Activated naive CD4-positive, alpha-beta T cell treated with anti-CD3 and anti-CD28 coated beads, Interleukin-2, amount 50 U/mL, for 24 hours (primary cell): ENCODE measurements at regions not wholly inside any gene's neighbourhood (a gene's known extent, or its start where the extent isn't known, plus 50 kb on each side); places are given as distances from the start of the nearest gene placed in this dataset.

Experiments
- H3K27ac Mint-ChIP-seq: one replicate; pipeline ENCODE4 v1.8.0; 2021; ENCODE audit warnings: mild to moderate bottlenecking, mixed read lengths
- H3K27me3 Mint-ChIP-seq: one replicate; pipeline ENCODE4 v1.8.0; 2021; ENCODE audit warnings: mixed read lengths
- H3K36me3 Mint-ChIP-seq: one replicate; pipeline ENCODE4 v1.8.0; 2021; ENCODE audit warnings: mixed read lengths
- H3K4me1 Mint-ChIP-seq: one replicate; pipeline ENCODE4 v1.8.0; 2021; ENCODE audit warnings: mixed read lengths
- H3K4me3 Mint-ChIP-seq: one replicate; pipeline ENCODE4 v1.8.0; 2021; ENCODE audit warnings: mild to moderate bottlenecking, mixed read lengths
- H3K9me3 Mint-ChIP-seq: one replicate; pipeline ENCODE4 v1.8.0; 2021; ENCODE audit warnings: mixed read lengths

GRCh38 chr7:80403686-80404241, 108.1 kb downstream of the GNAT3 start:
- H3K4me3 Mint-ChIP-seq = no peak overlapping the region
- peaks cover 4% of the 10 kb centered on the region for H3K9me3 Mint-ChIP-seq
- no peaks in the 10 kb centered on the region for H3K27me3 Mint-ChIP-seq
- H3K4me1 Mint-ChIP-seq = no peaks in the 10 kb centered on the region
- no peaks in the 10 kb centered on the region for H3K36me3 Mint-ChIP-seq
- H3K27ac Mint-ChIP-seq = no peak overlapping the region

GRCh38 chr7:80401708-80402107, 110.2 kb downstream of the GNAT3 start:
- Mint-ChIP-seq H3K4me3 (no peak overlapping the region), H3K27me3 (no peaks in the 10 kb centered on the region), H3K9me3 (peaks cover 4% of the 10 kb centered on the region), H3K27ac (no peak overlapping the region), H3K36me3 (no peaks in the 10 kb centered on the region), H3K4me1 (no peaks in the 10 kb centered on the region)

- no peak overlapping the region for H3K4me3 Mint-ChIP-seq
- no peaks in the 10 kb centered on the region for H3K36me3 Mint-ChIP-seq
- no peaks in the 10 kb centered on the region for H3K4me1 Mint-ChIP-seq
- no peaks in the 10 kb centered on the region for H3K9me3 Mint-ChIP-seq
- H3K27ac Mint-ChIP-seq = no peak overlapping the region
- peaks cover 1% of the 10 kb centered on the region for H3K27me3 Mint-ChIP-seq
These were observed 118.1 kb downstream of the GNAT3 start for GRCh38 chr7:80393786-80394185.

- H3K27ac Mint-ChIP-seq = no peak overlapping the region
- H3K36me3 Mint-ChIP-seq = no peaks in the 10 kb centered on the region
- peaks cover 1% of the 10 kb centered on the region for H3K27me3 Mint-ChIP-seq
- H3K4me3 Mint-ChIP-seq = no peak overlapping the region
- H3K4me1 Mint-ChIP-seq = no peaks in the 10 kb centered on the region
- no peaks in the 10 kb centered on the region for H3K9me3 Mint-ChIP-seq
These were observed 119.4 kb downstream of the GNAT3 start for GRCh38 chr7:80392229-80393169.

GRCh38 chr7:80387634-80388193, 124.2 kb downstream of the GNAT3 start:
- Mint-ChIP-seq H3K27me3 (peaks cover 1% of the 10 kb centered on the region), H3K27ac (no peak overlapping the region), H3K4me3 (no peak overlapping the region), H3K4me1 (no peaks in the 10 kb centered on the region), H3K9me3 (no peaks in the 10 kb centered on the region), H3K36me3 (no peaks in the 10 kb centered on the region)

- no peak overlapping the region for H3K4me3 Mint-ChIP-seq
- H3K9me3 Mint-ChIP-seq = peaks cover 4% of the 10 kb centered on the region
- no peak overlapping the region for H3K27ac Mint-ChIP-seq
- no peaks in the 10 kb centered on the region for H3K36me3 Mint-ChIP-seq
- H3K4me1 Mint-ChIP-seq = no peaks in the 10 kb centered on the region
- peaks cover 1% of the 10 kb centered on the region for H3K27me3 Mint-ChIP-seq
These were observed 125.2 kb downstream of the GNAT3 start for GRCh38 chr7:80386686-80387085.

GRCh38 chr7:80385508-80385907, 126.4 kb downstream of the GNAT3 start:
- no peaks in the 10 kb centered on the region for H3K36me3 Mint-ChIP-seq
- no peak overlapping the region for H3K4me3 Mint-ChIP-seq
- H3K27ac Mint-ChIP-seq = no peak overlapping the region
- no peaks in the 10 kb centered on the region for H3K4me1 Mint-ChIP-seq
- peaks cover 1% of the 10 kb centered on the region for H3K27me3 Mint-ChIP-seq
- H3K9me3 Mint-ChIP-seq = peaks cover 5% of the 10 kb centered on the region

- H3K4me1 Mint-ChIP-seq = no peaks in the 10 kb centered on the region
These were observed 130.9 kb downstream of the GNAT3 start for GRCh38 chr7:80380957-80381356.

GRCh38 chr7:80379034-80379982, 132.6 kb downstream of the GNAT3 start:
- Mint-ChIP-seq H3K4me3 (no peak overlapping the region), H3K36me3 (no peaks in the 10 kb centered on the region), H3K27me3 (no peaks in the 10 kb centered on the region), H3K9me3 (peaks cover 10% of the 10 kb centered on the region), H3K4me1 (no peaks in the 10 kb centered on the region), H3K27ac (no peak overlapping the region)

More at GRCh38 chr7:80380957-80381356, 130.9 kb downstream of the GNAT3 start:
- peaks cover 10% of the 10 kb centered on the region for H3K9me3 Mint-ChIP-seq
- H3K27me3 Mint-ChIP-seq = no peaks in the 10 kb centered on the region
- no peak overlapping the region for H3K4me3 Mint-ChIP-seq
- H3K36me3 Mint-ChIP-seq = no peaks in the 10 kb centered on the region
- no peak overlapping the region for H3K27ac Mint-ChIP-seq

GRCh38 chr7:80374321-80374720, 137.5 kb downstream of the GNAT3 start:
- peaks cover 9% of the 10 kb centered on the region for H3K9me3 Mint-ChIP-seq
- no peak overlapping the region for H3K27ac Mint-ChIP-seq
- no peaks in the 10 kb centered on the region for H3K27me3 Mint-ChIP-seq
- no peaks in the 10 kb centered on the region for H3K4me1 Mint-ChIP-seq
- H3K4me3 Mint-ChIP-seq = no peak overlapping the region
- no peaks in the 10 kb centered on the region for H3K36me3 Mint-ChIP-seq

- Mint-ChIP-seq H3K4me1 (no peaks in the 10 kb centered on the region), H3K36me3 (no peaks in the 10 kb centered on the region), H3K27me3 (no peaks in the 10 kb centered on the region)
These were observed 138.3 kb downstream of the GNAT3 start for GRCh38 chr7:80373429-80374032.

GRCh38 chr7:80372415-80372814, 139.4 kb downstream of the GNAT3 start:
- Mint-ChIP-seq H3K27me3 (no peaks in the 10 kb centered on the region), H3K4me3 (no peak overlapping the region), H3K9me3 (peaks cover 4% of the 10 kb centered on the region), H3K36me3 (no peaks in the 10 kb centered on the region), H3K4me1 (no peaks in the 10 kb centered on the region), H3K27ac (no peak overlapping the region)

More at GRCh38 chr7:80373429-80374032, 138.3 kb downstream of the GNAT3 start:
- Mint-ChIP-seq H3K9me3 (peaks cover 9% of the 10 kb centered on the region), H3K4me3 (no peak overlapping the region), H3K27ac (no peak overlapping the region)

GRCh38 chr7:80370587-80370986, 141.3 kb downstream of the GNAT3 start:
- no peaks in the 10 kb centered on the region for H3K36me3 Mint-ChIP-seq
- H3K9me3 Mint-ChIP-seq = peaks cover 9% of the 10 kb centered on the region

GRCh38 chr7:80369321-80369720, 142.5 kb downstream of the GNAT3 start:
- H3K4me1 Mint-ChIP-seq = no peaks in the 10 kb centered on the region

More at GRCh38 chr7:80370587-80370986, 141.3 kb downstream of the GNAT3 start:
- H3K27ac Mint-ChIP-seq = no peak overlapping the region
- H3K4me3 Mint-ChIP-seq = no peak overlapping the region
- H3K27me3 Mint-ChIP-seq = no peaks in the 10 kb centered on the region
- no peaks in the 10 kb centered on the region for H3K4me1 Mint-ChIP-seq

GRCh38 chr7:80362677-80363076, 149.2 kb downstream of the GNAT3 start:
- Mint-ChIP-seq H3K9me3 (peaks cover 5% of the 10 kb centered on the region), H3K36me3 (no peaks in the 10 kb centered on the region), H3K4me1 (no peaks in the 10 kb centered on the region), H3K4me3 (no peak overlapping the region), H3K27ac (no peak overlapping the region), H3K27me3 (no peaks in the 10 kb centered on the region)

More at GRCh38 chr7:80369321-80369720, 142.5 kb downstream of the GNAT3 start:
- no peaks in the 10 kb centered on the region for H3K27me3 Mint-ChIP-seq
- H3K27ac Mint-ChIP-seq = no peak overlapping the region
- no peaks in the 10 kb centered on the region for H3K36me3 Mint-ChIP-seq
- H3K9me3 Mint-ChIP-seq = peaks cover 9% of the 10 kb centered on the region
- no peak overlapping the region for H3K4me3 Mint-ChIP-seq
